ENCODE measurements at regions not wholly inside any gene's neighbourhood (a gene's known extent, or its start where the extent isn't known, plus 50 kb on each side); places are given as distances from the start of the nearest gene placed in this dataset.

- no peak for TF ChIP-seq CTCF (conservative IDR thresholded peaks at IDR 0.05; ENCODE audit: low read length)
- no peak for DNase-seq (ENCODE audit: low read depth)
- no peak overlapping the region for H3K4me3 ChIP-seq (ENCODE audit: low read length)
These were observed 609.5 kb downstream of the SLITRK1 start for GRCh38 chr13:83272652-83273240.

GRCh38 chr13:83272076-83272475 is 610.2 kb downstream of the SLITRK1 start:
- DNase-seq (ENCODE audit: low read depth): no peak
- no peak for TF ChIP-seq CTCF (conservative IDR thresholded peaks at IDR 0.05; ENCODE audit: low read length)
- H3K4me3 ChIP-seq (ENCODE audit: low read length): no peak overlapping the region

GRCh38 chr13:83265279-83265678 is 617.0 kb downstream of the SLITRK1 start:
- no peak overlapping the region for H3K4me3 ChIP-seq (ENCODE audit: low read length)
- DNase-seq (ENCODE audit: low read depth): no peak
- no peak for TF ChIP-seq CTCF (conservative IDR thresholded peaks at IDR 0.05; ENCODE audit: low read length)

- no peak for TF ChIP-seq CTCF (conservative IDR thresholded peaks at IDR 0.05; ENCODE audit: low read length)
- no peak overlapping the region for H3K4me3 ChIP-seq (ENCODE audit: low read length)
- DNase-seq (ENCODE audit: low read depth): no peak
These were observed 633.5 kb downstream of the SLITRK1 start for GRCh38 chr13:83248751-83249150.

GRCh38 chr13:83232626-83233025 is 649.6 kb downstream of the SLITRK1 start:
- peak; percentile 17 for DNase-seq (ENCODE audit: low read depth)
- no peak for TF ChIP-seq CTCF (conservative IDR thresholded peaks at IDR 0.05; ENCODE audit: low read length)
- no peak overlapping the region for H3K4me3 ChIP-seq (ENCODE audit: low read length)

- TF ChIP-seq CTCF (conservative IDR thresholded peaks at IDR 0.05; ENCODE audit: low read length): no peak
- DNase-seq (ENCODE audit: low read depth): peak; percentile 53
- H3K4me3 ChIP-seq (ENCODE audit: low read length): no peak overlapping the region
These were observed 652.5 kb downstream of the SLITRK1 start for GRCh38 chr13:83229574-83230305.

GRCh38 chr13:83223546-83223945 is 658.7 kb downstream of the SLITRK1 start:
- TF ChIP-seq CTCF (conservative IDR thresholded peaks at IDR 0.05; ENCODE audit: low read length): no peak
- H3K4me3 ChIP-seq (ENCODE audit: low read length): no peak overlapping the region
- DNase-seq (ENCODE audit: low read depth): no peak

Data from AG10803 (cell line).